ENCODE measurements at regions not wholly inside any gene's neighbourhood (a gene's known extent, or its start where the extent isn't known, plus 50 kb on each side); places are given as distances from the start of the nearest gene placed in this dataset.

DNA sequence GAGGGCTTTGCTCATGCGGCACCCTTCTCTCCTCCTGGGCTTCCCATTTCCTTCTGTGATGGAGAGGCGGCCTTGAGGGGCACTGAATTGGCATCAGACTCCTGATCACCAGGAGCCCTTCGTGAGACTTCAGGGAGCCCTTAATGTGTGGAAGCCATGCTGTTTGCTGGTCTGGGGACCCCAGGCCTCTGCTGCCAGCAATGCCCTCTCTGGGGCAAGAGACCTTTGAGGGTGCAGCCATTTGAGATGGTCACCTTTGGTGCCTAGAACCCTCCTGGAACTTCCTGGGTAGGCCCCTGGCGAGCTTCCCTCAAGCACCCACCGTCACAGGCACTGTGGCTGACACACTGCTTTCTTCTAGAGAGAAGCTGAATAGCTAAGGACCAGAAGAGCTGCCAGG is 338.7 kb upstream of the IRX4 start:
- ATAC-seq (ENCODE audit: insufficient read depth, low read depth): no peak
- no peaks in the 10 kb centered on the region for H3K27me3 ChIP-seq (ENCODE audit: insufficient read depth, low read length, poor library complexity)

DNA sequence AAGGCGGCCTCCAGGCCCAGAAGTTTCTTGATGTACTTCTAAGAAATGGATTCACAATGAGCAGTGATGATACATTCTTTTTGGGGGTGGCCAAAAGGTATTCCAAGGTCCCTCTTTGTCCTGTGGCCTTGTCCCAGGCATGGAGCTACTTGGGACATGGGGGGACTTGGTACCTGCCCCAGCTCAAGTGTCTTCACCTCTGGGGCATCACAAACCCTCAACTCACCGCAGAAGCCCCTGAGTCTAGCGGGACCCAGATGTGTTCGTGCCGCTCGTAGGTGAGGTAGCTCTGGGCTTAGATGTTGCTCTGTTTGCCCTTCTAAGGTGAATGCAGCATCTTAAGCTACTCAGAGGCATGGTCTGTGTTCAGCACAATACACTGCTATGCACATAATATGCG is 338.0 kb upstream of the IRX4 start:
- H3K4me1 ChIP-seq (ENCODE audit: insufficient read depth, low read length): no peaks in the 10 kb centered on the region
- ATAC-seq (ENCODE audit: insufficient read depth, low read depth) (no peak), DNase-seq (no peak)
- no peak overlapping the region for H3K9ac ChIP-seq (ENCODE audit: low read depth, low read length)
- H3K9me3 ChIP-seq (ENCODE audit: insufficient read depth, low read length, severe bottlenecking): no peaks in the 10 kb centered on the region
- H2AFZ ChIP-seq (ENCODE audit: low read depth, low read length): no peak overlapping the region
- H3K27me3 ChIP-seq (ENCODE audit: insufficient read depth, low read length, poor library complexity): no peaks in the 10 kb centered on the region
- no peak overlapping the region for H3K4me3 ChIP-seq (ENCODE audit: low read depth in 1 of 2, low read length in 2 of 2)
- H3K79me2 ChIP-seq (ENCODE audit: insufficient read depth, low read length): no peaks in the 10 kb centered on the region
- H3K4me2 ChIP-seq (ENCODE audit: insufficient read depth, low read length): no peak overlapping the region
- TF ChIP-seq, protein P1, sequence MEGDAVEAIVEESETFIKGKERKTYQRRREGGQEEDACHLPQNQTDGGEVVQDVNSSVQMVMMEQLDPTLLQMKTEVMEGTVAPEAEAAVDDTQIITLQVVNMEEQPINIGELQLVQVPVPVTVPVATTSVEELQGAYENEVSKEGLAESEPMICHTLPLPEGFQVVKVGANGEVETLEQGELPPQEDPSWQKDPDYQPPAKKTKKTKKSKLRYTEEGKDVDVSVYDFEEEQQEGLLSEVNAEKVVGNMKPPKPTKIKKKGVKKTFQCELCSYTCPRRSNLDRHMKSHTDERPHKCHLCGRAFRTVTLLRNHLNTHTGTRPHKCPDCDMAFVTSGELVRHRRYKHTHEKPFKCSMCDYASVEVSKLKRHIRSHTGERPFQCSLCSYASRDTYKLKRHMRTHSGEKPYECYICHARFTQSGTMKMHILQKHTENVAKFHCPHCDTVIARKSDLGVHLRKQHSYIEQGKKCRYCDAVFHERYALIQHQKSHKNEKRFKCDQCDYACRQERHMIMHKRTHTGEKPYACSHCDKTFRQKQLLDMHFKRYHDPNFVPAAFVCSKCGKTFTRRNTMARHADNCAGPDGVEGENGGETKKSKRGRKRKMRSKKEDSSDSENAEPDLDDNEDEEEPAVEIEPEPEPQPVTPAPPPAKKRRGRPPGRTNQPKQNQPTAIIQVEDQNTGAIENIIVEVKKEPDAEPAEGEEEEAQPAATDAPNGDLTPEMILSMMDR (IDR thresholded peaks at IDR 0.05; ENCODE audit: borderline replicate concordance, extremely low read depth, low read length, poor library complexity, severe bottlenecking): no peak
- no peak for TF ChIP-seq EZH2 (IDR thresholded peaks at IDR 0.05; ENCODE audit: borderline replicate concordance, low read depth, low read length, severe bottlenecking)
- no peaks in the 10 kb centered on the region for H4K20me1 ChIP-seq (ENCODE audit: insufficient read depth, low read length)
- no peaks in the 10 kb centered on the region for H3K36me3 ChIP-seq (ENCODE audit: insufficient read depth, low read length)
- no peak overlapping the region for H3K27ac ChIP-seq (ENCODE audit: low read length)

More for the DNA sequence above, 338.7 kb upstream of the IRX4 start:
- H3K79me2 ChIP-seq (ENCODE audit: insufficient read depth, low read length): no peaks in the 10 kb centered on the region
- H3K9ac ChIP-seq (ENCODE audit: low read depth, low read length): no peak overlapping the region
- H3K9me3 ChIP-seq (ENCODE audit: insufficient read depth, low read length, severe bottlenecking): no peaks in the 10 kb centered on the region
- DNase-seq: no peak
- H3K27ac ChIP-seq (ENCODE audit: low read length): no peak overlapping the region
- H3K4me3 ChIP-seq (ENCODE audit: low read depth in 1 of 2, low read length in 2 of 2): no peak overlapping the region
- H3K4me2 ChIP-seq (ENCODE audit: insufficient read depth, low read length): no peak overlapping the region
- no peaks in the 10 kb centered on the region for H3K36me3 ChIP-seq (ENCODE audit: insufficient read depth, low read length)
- no peak overlapping the region for H2AFZ ChIP-seq (ENCODE audit: low read depth, low read length)
- H4K20me1 ChIP-seq (ENCODE audit: insufficient read depth, low read length): no peaks in the 10 kb centered on the region
- TF ChIP-seq, protein P1 (IDR thresholded peaks at IDR 0.05; ENCODE audit: borderline replicate concordance, extremely low read depth, low read length, poor library complexity, severe bottlenecking): no peak
- TF ChIP-seq EZH2 (IDR thresholded peaks at IDR 0.05; ENCODE audit: borderline replicate concordance, low read depth, low read length, severe bottlenecking): no peak
- no peaks in the 10 kb centered on the region for H3K4me1 ChIP-seq (ENCODE audit: insufficient read depth, low read length)

DNA sequence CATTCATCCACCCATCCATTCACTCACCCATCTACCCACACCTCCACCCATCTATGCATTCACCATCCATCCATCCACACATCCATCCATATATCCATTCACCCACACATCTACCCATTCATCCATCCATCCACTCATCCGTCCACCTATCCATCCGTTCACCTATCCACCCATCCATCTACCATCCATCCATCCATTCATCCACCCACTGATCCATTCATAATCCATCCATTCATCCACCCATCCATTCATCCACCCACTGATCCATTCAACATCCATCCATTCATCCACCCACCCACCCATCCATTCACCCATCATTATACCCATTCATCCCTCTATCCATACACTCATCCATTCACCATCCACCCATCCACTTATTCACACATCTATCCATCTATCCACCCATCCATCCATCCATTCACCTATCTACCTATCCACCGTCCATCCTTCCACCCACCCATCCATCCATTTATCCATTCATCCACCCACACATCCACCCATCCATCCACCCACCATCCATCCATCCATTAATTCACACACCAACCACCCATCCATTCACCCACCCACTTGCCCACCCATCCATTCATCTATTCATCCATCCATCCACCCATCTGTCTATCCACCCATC is 336.5 kb upstream of the IRX4 start:
- Histone ChIP-seq H3K4me2 (ENCODE audit: insufficient read depth, low read length) (no peak overlapping the region), H2AFZ (ENCODE audit: low read depth, low read length) (no peak overlapping the region), H3K9me3 (ENCODE audit: insufficient read depth, low read length, severe bottlenecking) (no peaks in the 10 kb centered on the region), H3K4me1 (ENCODE audit: insufficient read depth, low read length) (no peaks in the 10 kb centered on the region), H3K79me2 (ENCODE audit: insufficient read depth, low read length) (no peaks in the 10 kb centered on the region), H3K27me3 (ENCODE audit: insufficient read depth, low read length, poor library complexity) (no peaks in the 10 kb centered on the region), H3K36me3 (ENCODE audit: insufficient read depth, low read length) (no peaks in the 10 kb centered on the region), H3K27ac (ENCODE audit: low read length) (no peak overlapping the region), H3K4me3 (ENCODE audit: low read depth in 1 of 2, low read length in 2 of 2) (no peak overlapping the region), H3K9ac (ENCODE audit: low read depth, low read length) (no peak overlapping the region), H4K20me1 (ENCODE audit: insufficient read depth, low read length) (no peaks in the 10 kb centered on the region)
- TF ChIP-seq EZH2 (IDR thresholded peaks at IDR 0.05; ENCODE audit: borderline replicate concordance, low read depth, low read length, severe bottlenecking): no peak
- TF ChIP-seq, protein P1 (IDR thresholded peaks at IDR 0.05; ENCODE audit: borderline replicate concordance, extremely low read depth, low read length, poor library complexity, severe bottlenecking): no peak
- no peak for DNase-seq
- ATAC-seq (ENCODE audit: insufficient read depth, low read depth): no peak

All from DND-41 (cell line).